HUES48 (cell line): ENCODE measurements at regions not wholly inside any gene's neighbourhood (a gene's known extent, or its start where the extent isn't known, plus 50 kb on each side); places are given as distances from the start of the nearest gene placed in this dataset.
A peak's percentile ranks its signal among the peaks of the same experiment; 100 is the strongest.

ENCODE experiments used
- H3K27ac ChIP-seq: one replicate; pipeline ENCODE4 v1.7.0; 2013; ENCODE audit warnings: low read depth, low read length, inconsistent platforms
- H3K27me3 ChIP-seq: 2 replicates; pipeline ENCODE4 v1.6.1; 2013; ENCODE audit warnings: mild to moderate bottlenecking, low read length; ENCODE audit not compliant: control insufficient read depth, insufficient read depth
- H3K36me3 ChIP-seq: 2 replicates; pipeline ENCODE4 v1.6.1; 2013; ENCODE audit warnings: low read length; ENCODE audit not compliant: control insufficient read depth, insufficient read depth
- H3K4me1 ChIP-seq: 2 replicates; pipeline ENCODE4 v1.6.1; 2013; ENCODE audit warnings: mild to moderate bottlenecking, low read length; ENCODE audit not compliant: control insufficient read depth, insufficient read depth
- H3K4me3 ChIP-seq: 2 replicates; pipeline ENCODE4 v1.5.1; 2013; ENCODE audit warnings: mild to moderate bottlenecking, low read depth, low read length
- H3K9ac ChIP-seq: 2 replicates; pipeline ENCODE4 v1.6.1; 2013; ENCODE audit warnings: mild to moderate bottlenecking, low read depth, low read length, moderate library complexity
- H3K9me3 ChIP-seq: 2 replicates; pipeline ENCODE4 v1.6.1; 2013; ENCODE audit warnings: low read length; ENCODE audit not compliant: control insufficient read depth, insufficient read depth

- H3K27me3 ChIP-seq, result no peaks in the 10 kb centered on the region
- no peak overlapping the region for H3K27ac ChIP-seq
- no peaks in the 10 kb centered on the region for H3K9me3 ChIP-seq
- no peak overlapping the region for H3K4me3 ChIP-seq
- no peak overlapping the region for H3K9ac ChIP-seq
- H3K36me3 ChIP-seq, result no peaks in the 10 kb centered on the region
- H3K4me1 ChIP-seq, result peaks cover 14% of the 10 kb centered on the region
These were observed 79.9 kb upstream of the ARHGAP28 start for GRCh38 chr18:6649421-6650126.

GRCh38 chr18:6650127-6650507 lies 79.4 kb upstream of the ARHGAP28 start:
- Histone ChIP-seq H3K4me3 (no peak overlapping the region), H3K9ac (no peak overlapping the region), H3K4me1 (peaks cover 9% of the 10 kb centered on the region), H3K9me3 (no peaks in the 10 kb centered on the region), H3K27ac (no peak overlapping the region), H3K36me3 (no peaks in the 10 kb centered on the region), H3K27me3 (no peaks in the 10 kb centered on the region)

GRCh38 chr18:6650747-6651146 lies 78.8 kb upstream of the ARHGAP28 start:
- no peak overlapping the region for H3K9ac ChIP-seq
- no peak overlapping the region for H3K27ac ChIP-seq
- peaks cover 9% of the 10 kb centered on the region for H3K4me1 ChIP-seq
- no peaks in the 10 kb centered on the region for H3K36me3 ChIP-seq
- no peaks in the 10 kb centered on the region for H3K9me3 ChIP-seq
- no peaks in the 10 kb centered on the region for H3K27me3 ChIP-seq
- H3K4me3 ChIP-seq, result no peak overlapping the region

DNA sequence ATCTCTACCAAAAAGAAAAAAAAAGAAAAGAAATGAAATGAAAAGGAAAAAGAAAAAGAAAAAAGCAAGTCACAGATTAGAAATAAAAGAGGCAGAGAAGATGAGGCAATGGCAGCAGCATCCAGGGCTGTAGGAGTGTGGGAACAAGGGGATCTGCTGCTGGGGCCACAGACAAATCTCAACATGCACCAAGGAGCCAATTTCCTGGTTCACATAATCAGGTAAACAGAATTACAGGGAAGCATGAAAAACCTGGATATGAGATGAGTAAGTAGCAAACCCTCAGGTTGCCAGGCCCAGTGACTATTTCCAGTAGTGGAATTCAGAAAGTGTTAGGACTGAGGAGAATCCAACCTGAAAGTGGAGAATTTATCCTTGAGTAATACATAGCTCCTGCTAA lies 77.4 kb upstream of the ARHGAP28 start:
- Histone ChIP-seq H3K9ac (no peak overlapping the region), H3K9me3 (no peaks in the 10 kb centered on the region), H3K4me3 (no peak overlapping the region), H3K4me1 (peaks cover 11% of the 10 kb centered on the region), H3K36me3 (no peaks in the 10 kb centered on the region), H3K27ac (no peak overlapping the region), H3K27me3 (no peaks in the 10 kb centered on the region)

DNA sequence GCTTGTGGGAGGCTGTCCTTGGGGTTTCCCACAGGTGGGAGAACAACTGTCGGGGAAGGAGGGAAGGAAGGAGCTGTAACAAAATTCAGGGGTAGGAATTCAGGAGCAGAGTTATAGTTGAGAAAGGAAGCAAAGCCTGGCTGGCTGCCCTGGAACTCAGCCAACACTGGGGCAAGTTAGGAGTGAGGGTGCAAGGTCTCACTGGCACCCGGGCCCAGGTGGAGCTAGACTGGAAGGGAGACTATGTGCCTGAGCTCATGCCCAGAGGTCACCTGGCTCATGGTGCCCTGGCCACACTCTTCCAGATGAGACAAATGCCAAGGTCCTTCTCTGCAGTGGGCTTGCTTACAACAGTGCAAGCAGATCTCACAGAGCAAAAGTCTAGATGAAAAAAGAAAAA lies 75.6 kb upstream of the ARHGAP28 start:
- H3K4me1 ChIP-seq, result peaks cover 10% of the 10 kb centered on the region
- H3K9ac ChIP-seq, result no peak overlapping the region
- H3K9me3 ChIP-seq, result no peaks in the 10 kb centered on the region
- no peaks in the 10 kb centered on the region for H3K27me3 ChIP-seq
- H3K4me3 ChIP-seq, result no peak overlapping the region
- no peaks in the 10 kb centered on the region for H3K36me3 ChIP-seq
- no peak overlapping the region for H3K27ac ChIP-seq

DNA sequence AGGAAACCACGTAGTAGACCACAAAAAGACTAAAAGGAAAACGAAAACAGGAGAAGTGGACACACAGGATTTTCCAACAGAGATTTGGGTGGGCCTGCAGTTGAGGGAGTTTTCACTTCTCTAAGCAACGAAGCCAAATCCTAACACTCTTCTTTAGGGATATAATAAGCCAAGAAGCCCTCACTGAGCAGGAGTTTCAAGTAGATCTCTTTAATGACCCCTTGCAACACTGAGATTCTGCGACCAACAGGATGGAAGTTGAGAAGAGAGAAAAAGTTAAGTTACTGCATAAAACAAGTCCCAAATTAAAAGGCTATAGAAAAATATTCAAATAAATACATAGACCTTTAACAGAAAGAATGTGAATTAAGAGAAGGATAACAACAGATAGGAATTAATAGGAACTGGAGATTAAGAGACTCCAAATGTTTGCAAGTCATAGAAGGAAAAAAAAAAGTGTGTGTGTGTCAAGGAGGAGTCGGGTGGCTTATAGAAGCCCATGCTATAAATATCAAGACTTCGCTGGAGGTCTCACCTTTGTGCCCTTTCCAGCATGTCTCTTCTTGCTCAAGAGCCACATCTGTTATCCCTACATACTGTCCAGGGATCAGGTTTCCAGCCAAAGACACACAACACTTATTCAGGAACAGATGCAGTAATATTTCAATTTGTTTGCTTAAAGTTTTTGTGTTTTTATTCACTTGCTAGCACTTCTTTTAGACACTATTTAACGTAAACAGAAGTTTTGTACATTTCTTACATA lies 69.4 kb upstream of the ARHGAP28 start:
- Histone ChIP-seq H3K9ac (no peak overlapping the region), H3K27me3 (no peaks in the 10 kb centered on the region), H3K27ac (no peak overlapping the region), H3K9me3 (no peaks in the 10 kb centered on the region), H3K4me3 (no peak overlapping the region), H3K36me3 (no peaks in the 10 kb centered on the region), H3K4me1 (peaks cover 33% of the 10 kb centered on the region)

DNA sequence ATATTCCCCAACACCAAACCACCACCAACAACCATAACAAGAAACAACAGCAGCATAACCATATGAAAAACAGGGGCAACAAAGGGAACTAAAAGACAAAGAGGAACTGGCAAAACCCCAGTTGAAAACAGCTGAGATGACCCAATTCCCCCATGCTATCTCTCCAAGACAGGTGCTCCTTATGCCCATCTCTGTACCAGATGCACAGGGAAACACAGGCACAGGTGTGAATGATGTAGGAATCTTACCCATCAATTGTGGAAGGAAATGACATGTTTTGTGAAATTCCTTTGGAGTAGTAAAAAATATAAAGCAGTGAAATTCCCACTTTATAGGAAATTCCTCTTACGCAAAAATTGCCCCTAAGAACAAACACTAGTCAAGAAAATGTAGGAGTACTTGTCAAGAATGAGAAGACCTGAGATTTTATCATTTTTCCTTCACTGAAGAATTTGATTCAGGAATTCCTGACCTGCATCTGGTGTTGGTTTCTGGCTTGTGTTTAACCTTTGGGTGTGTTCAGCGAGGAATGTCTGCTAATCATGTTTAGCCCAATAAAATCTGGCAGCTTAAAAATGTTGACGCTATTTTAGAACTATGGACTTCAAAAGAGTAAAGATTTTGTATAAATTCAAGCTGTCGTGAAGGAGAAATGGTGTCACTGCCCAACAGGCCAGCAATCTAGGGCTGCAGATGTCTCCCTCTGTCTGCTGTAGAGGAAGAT lies 67.7 kb upstream of the ARHGAP28 start:
- Histone ChIP-seq H3K27me3 (no peaks in the 10 kb centered on the region), H3K9me3 (no peaks in the 10 kb centered on the region), H3K27ac (no peak overlapping the region), H3K9ac (no peak overlapping the region), H3K36me3 (no peaks in the 10 kb centered on the region), H3K4me1 (peaks cover 24% of the 10 kb centered on the region), H3K4me3 (peak overlapping the region; percentile 10; the same call in 1 of the 2 replicates)

DNA sequence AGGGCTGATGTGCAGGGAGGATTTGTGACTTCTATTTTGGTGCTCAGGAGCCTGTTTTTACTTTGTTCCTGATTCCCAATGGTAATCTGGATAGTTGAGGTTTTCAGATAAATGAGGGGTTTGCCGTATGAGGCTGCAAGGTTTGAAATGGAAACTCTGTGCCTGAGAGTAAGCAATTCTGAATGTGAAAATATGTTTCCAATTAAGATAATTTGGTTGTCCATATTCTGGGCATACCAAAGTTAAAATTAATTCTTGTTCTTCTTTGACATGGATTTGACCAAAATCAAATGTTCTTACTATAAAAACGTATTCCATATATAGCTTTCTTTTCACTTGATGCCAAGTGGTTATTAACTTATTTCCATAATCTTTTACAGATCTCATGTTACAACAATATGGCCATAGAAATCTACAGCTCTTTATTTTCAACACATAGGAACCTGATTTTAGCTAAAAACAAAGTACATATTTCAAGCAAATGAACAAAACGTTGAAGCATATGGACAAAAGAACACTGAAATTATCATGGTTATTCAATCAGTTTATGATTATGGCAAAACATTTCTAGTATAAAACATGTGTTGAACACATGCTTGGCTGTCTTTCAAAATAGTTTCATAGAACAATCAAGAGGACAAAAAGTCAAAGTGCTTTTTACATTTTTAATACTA lies 63.4 kb upstream of the ARHGAP28 start:
- Histone ChIP-seq H3K4me3 (no peak overlapping the region), H3K9ac (no peak overlapping the region), H3K27me3 (no peaks in the 10 kb centered on the region), H3K4me1 (peaks cover 12% of the 10 kb centered on the region), H3K36me3 (no peaks in the 10 kb centered on the region), H3K9me3 (no peaks in the 10 kb centered on the region), H3K27ac (no peak overlapping the region)

DNA sequence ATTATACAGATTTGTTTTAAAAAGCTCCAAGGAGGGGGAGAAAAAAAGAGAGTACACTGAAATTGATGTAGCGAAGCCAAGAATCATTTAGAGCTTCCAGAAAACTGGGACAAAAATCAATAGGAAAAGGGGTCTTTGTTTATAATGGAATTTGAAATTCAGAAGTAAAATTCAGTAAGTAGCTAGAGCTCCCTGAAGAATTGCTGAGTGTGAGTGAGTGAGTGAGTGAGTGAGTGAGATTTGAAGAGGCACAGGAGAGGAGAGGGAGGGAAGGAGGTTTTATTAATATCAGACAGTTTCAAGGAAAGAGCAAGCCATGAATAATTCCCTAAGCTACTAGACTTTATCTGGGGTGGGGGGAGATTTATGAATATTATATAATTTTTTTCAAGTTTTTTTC lies 60.7 kb upstream of the ARHGAP28 start:
- Histone ChIP-seq H3K36me3 (no peaks in the 10 kb centered on the region), H3K27ac (no peak overlapping the region)

DNA sequence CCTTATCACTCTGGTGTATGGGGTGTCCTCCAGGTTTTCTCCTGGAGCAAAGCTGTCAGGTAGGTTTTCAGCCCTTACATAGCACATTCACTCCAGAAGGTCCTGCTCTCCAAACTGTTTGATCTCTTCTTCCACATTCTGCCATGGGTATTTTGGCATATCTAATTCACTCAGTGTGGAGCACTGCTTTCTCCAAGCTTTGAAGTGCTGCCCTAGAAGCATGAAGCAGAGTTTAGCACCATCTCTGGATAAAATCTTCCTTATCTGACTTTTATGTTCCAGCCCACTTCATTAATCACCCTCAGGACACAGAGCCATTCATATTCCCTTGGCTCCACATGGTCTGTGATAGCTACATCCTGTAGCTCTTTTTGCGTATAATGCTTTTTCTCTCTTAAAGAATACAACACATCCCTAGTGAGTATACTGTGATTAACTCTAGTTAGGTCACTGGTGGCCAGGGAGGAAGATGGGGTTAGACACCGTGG lies 56.7 kb upstream of the ARHGAP28 start:
- no peak overlapping the region for H3K27ac ChIP-seq
- no peaks in the 10 kb centered on the region for H3K9me3 ChIP-seq
- no peak overlapping the region for H3K9ac ChIP-seq
- H3K4me1 ChIP-seq, result no peaks in the 10 kb centered on the region
- no peaks in the 10 kb centered on the region for H3K36me3 ChIP-seq
- no peaks in the 10 kb centered on the region for H3K27me3 ChIP-seq
- H3K4me3 ChIP-seq, result no peak overlapping the region

More for the DNA sequence above, 60.7 kb upstream of the ARHGAP28 start:
- H3K9me3 ChIP-seq, result no peaks in the 10 kb centered on the region
- H3K4me3 ChIP-seq, result no peak overlapping the region
- no peaks in the 10 kb centered on the region for H3K4me1 ChIP-seq
- no peak overlapping the region for H3K9ac ChIP-seq
- no peaks in the 10 kb centered on the region for H3K27me3 ChIP-seq
